Peyer's patch (tissue), 4 donors: ENCODE measurements at regions not wholly inside any gene's neighbourhood (a gene's known extent, or its start where the extent isn't known, plus 50 kb on each side); places are given as distances from the start of the nearest gene placed in this dataset.

Source experiments
- POLR2A ChIP-seq, 2 donors: fragments of 450-650 bp; IDR thresholded peaks; one replicate each; pipeline ENCODE4 v1.5.1; 2017; ENCODE audit warnings: antibody characterized with exemption in 2 of 2, mild to moderate bottlenecking in 2 of 2, moderate library complexity in 2 of 2
- TF ChIP-seq, protein P1 (sequence below), 6 experiments: fragments of 450-650 bp in 4 of 6; fragments of 200-600 bp in 2 of 6; sonication (generic) in 1 of 6; IDR thresholded peaks; one replicate each; pipeline ENCODE4 v1.5.1; 2017 to 2019; ENCODE audit warnings: antibody characterized with exemption in 6 of 6, mild to moderate bottlenecking in 3 of 6, moderate library complexity in 1 of 6

DNA sequence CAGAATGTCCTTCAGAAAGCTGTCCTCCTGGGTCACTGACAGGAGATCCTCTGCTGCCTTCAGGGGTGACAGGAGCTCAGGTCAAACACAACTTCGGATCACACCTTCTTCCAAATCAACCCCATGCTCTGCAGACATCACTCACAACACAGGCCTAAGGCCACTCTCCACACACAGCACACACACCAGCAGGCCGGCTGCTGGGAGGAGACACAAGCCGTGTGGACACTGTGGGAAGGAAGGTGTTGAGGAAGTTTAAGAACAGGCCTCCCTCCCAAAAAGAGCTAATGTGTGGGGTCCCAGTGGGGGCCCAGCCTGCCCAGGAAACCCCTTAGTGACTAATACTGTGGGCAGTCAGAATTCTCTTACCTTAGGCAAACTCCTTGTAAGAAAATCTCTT lies 290.3 kb upstream of the ID2 start:
- TF ChIP-seq, protein P1, sequence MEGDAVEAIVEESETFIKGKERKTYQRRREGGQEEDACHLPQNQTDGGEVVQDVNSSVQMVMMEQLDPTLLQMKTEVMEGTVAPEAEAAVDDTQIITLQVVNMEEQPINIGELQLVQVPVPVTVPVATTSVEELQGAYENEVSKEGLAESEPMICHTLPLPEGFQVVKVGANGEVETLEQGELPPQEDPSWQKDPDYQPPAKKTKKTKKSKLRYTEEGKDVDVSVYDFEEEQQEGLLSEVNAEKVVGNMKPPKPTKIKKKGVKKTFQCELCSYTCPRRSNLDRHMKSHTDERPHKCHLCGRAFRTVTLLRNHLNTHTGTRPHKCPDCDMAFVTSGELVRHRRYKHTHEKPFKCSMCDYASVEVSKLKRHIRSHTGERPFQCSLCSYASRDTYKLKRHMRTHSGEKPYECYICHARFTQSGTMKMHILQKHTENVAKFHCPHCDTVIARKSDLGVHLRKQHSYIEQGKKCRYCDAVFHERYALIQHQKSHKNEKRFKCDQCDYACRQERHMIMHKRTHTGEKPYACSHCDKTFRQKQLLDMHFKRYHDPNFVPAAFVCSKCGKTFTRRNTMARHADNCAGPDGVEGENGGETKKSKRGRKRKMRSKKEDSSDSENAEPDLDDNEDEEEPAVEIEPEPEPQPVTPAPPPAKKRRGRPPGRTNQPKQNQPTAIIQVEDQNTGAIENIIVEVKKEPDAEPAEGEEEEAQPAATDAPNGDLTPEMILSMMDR (IDR thresholded peaks at IDR 0.05): no peak
- no peak for TF ChIP-seq POLR2A (IDR thresholded peaks at IDR 0.05)
